BJ (cell line): ENCODE measurements at regions not wholly inside any gene's neighbourhood (a gene's known extent, or its start where the extent isn't known, plus 50 kb on each side); places are given as distances from the start of the nearest gene placed in this dataset.

Experiments used
- CTCF ChIA-PET: fragments of 350-600 bp; formaldehyde crosslinking; extraction: SDS; loops from one replicate; lab custom pipeline; 2021; ENCODE audit warnings: antibody characterized with exemption, inconsistent platforms; lab: Yijun Ruan, JAX
- POLR2A ChIA-PET: fragments of 300-600 bp; sonication (Branson Sonifier 250); formaldehyde crosslinking; extraction: SDS; loops from one replicate; lab custom pipeline; 2021; ENCODE audit warnings: antibody characterized with exemption; lab: Charles Lee
- DNase-seq: peaks from one replicate; pipeline ENCODE4 v3.0.0-alpha.2; 2011; ENCODE audit warnings: low read depth
- H3K27me3 ChIP-seq: 2 replicates; pipeline ENCODE4 v1.6.0; 2011; ENCODE audit warnings: low read length; ENCODE audit not compliant: control insufficient read depth, insufficient read depth
- H3K36me3 ChIP-seq: 2 replicates; pipeline ENCODE4 v1.5.1; 2011; ENCODE audit warnings: low read length; ENCODE audit not compliant: control insufficient read depth, insufficient read depth
- H3K4me3 ChIP-seq: 2 replicates; pipeline ENCODE4 v1.5.1; 2011; ENCODE audit warnings: low read depth, mild to moderate bottlenecking, control low read depth, low read length
- CTCF ChIP-seq: IDR thresholded peaks from 2 replicates; pipeline ENCODE4 v1.5.1; 2011; ENCODE audit warnings: low read depth, mild to moderate bottlenecking, control low read depth, inconsistent platforms, low read length, moderate library complexity; ENCODE audit not compliant: insufficient read depth

DNA sequence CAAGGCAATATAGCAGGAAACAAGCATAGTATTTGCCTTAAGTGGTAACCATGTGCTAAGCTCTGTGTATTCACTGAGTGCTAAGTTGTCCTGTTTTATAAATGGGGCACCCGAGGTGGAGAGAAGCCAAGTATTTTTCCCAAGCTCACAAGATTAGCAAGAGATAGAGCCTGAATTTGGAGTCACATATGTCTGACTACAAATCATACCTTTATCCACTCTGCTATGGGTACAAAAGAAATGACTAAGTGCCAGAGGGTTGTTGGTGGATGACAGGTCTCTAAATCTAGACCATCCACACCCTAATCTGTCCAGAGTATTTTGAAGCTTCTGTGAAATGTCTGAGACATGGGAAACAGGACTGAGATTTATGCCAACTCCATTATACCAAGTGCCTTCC is 182.1 kb upstream of the SEL1L start:
- Histone ChIP-seq H3K36me3 (no peaks in the 10 kb centered on the region), H3K27me3 (no peaks in the 10 kb centered on the region), H3K4me3 (no peak overlapping the region)
- ChIA-PET POLR2A (no interaction called here), CTCF (no interaction called here)
- no peak for DNase-seq
- no peak for TF ChIP-seq CTCF

- Histone ChIP-seq H3K36me3 (no peaks in the 10 kb centered on the region), H3K27me3 (no peaks in the 10 kb centered on the region), H3K4me3 (no peak overlapping the region)
- no peak for DNase-seq
- TF ChIP-seq CTCF: no peak
- ChIA-PET CTCF (no interaction called here), POLR2A (no interaction called here)
Measured at GRCh38 chr14:81716953-81717352, 183.3 kb upstream of the SEL1L start.

DNA sequence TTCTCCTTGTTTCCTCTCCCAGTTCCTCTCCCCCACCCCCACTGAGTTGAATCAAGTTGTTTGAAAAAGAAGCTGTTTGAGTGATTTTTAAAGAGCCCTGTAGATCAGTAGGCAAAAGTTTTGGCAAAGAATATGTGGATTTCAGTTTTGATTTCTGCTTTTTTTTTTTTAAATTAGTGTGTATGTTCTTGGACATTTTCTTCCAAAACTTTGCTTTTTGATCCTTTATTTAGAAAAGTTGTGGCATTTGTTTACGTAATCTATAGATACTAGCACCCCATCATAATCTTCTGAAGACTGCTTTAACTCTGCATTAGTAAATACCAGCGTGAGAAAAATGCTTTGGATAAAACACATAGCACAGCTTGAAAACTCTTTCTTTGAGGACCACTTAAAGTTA is 190.3 kb upstream of the SEL1L start:
- POLR2A ChIA-PET: no interaction called here
- no peak for TF ChIP-seq CTCF
- CTCF ChIA-PET: no interaction called here
- H3K36me3 ChIP-seq: no peaks in the 10 kb centered on the region
- no peak for DNase-seq
- no peak overlapping the region for H3K4me3 ChIP-seq
- no peaks in the 10 kb centered on the region for H3K27me3 ChIP-seq

DNA sequence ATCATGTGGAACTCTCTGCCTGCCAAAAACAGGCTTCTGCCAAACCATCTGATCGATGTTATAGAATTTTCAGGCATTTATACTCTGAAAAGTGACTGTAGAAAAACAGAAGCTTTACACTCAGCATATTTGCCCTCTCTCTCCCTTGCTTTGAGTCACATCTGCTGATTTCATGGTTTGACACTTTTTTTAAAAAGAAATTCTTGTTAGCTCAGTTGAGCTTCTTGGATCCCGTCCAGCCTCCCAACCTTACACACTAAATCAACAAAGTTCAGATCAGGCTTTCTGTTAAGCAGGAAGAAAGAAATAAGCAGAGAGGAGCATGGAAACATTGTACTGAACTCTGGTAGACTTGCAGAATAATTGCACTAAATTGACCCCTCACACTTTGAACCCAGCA is 193.6 kb upstream of the SEL1L start:
- ChIA-PET POLR2A (no interaction called here), CTCF (no interaction called here)
- no peak overlapping the region for H3K4me3 ChIP-seq
- H3K27me3 ChIP-seq: no peaks in the 10 kb centered on the region
- DNase-seq: no peak
- TF ChIP-seq CTCF: no peak
- H3K36me3 ChIP-seq: no peaks in the 10 kb centered on the region

- no peak for DNase-seq
- no peaks in the 10 kb centered on the region for H3K36me3 ChIP-seq
- CTCF ChIA-PET: no interaction called here
- TF ChIP-seq CTCF: no peak
- H3K27me3 ChIP-seq: no peaks in the 10 kb centered on the region
- H3K4me3 ChIP-seq: no peak overlapping the region
- POLR2A ChIA-PET: no interaction called here
Measured at GRCh38 chr14:81728447-81728846, 194.8 kb upstream of the SEL1L start.

GRCh38 chr14:81729622-81730021 is 196.0 kb upstream of the SEL1L start:
- DNase-seq: no peak
- ChIA-PET POLR2A (no interaction called here), CTCF (no interaction called here)
- H3K4me3 ChIP-seq: no peak overlapping the region
- H3K27me3 ChIP-seq: no peaks in the 10 kb centered on the region
- no peaks in the 10 kb centered on the region for H3K36me3 ChIP-seq
- TF ChIP-seq CTCF: no peak
